ENCODE measurements at regions not wholly inside any gene's neighbourhood (a gene's known extent, or its start where the extent isn't known, plus 50 kb on each side); places are given as distances from the start of the nearest gene placed in this dataset.

DNA sequence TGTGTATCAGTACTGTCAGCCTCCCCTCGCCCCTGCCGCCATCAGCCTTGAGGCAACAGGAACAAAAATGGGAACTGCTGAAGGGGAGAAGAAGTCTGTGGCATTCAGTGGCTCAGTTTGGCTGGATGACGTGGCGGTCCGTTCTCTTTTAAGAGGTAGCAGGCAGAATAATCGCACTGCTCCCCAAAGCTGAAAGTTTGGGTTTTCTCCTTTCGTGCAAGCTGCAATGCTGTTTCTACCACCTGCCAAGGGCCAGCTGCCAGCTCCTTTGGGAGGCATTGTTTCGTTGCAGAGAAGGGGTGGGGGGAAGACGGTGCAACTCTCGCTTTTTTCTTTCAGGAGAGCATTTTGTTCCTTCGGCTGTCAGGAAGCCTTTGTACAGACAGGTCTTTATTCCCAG lies 369.6 kb upstream of the RORA start:
- no peak for DNase-seq (ENCODE audit: low spot score in 2 of 2, unreplicated experiment in 2 of 2)
- Mint-ChIP-seq H3K27ac (no peak overlapping the region), H3K9me3 (no peaks in the 10 kb centered on the region), H3K4me1 (no peaks in the 10 kb centered on the region), H3K36me3 (no peaks in the 10 kb centered on the region), H3K27me3 (ENCODE audit: low read depth) (peaks cover 41% of the 10 kb centered on the region), H3K4me3 (no peak overlapping the region)
- TF ChIP-seq, protein P1, sequence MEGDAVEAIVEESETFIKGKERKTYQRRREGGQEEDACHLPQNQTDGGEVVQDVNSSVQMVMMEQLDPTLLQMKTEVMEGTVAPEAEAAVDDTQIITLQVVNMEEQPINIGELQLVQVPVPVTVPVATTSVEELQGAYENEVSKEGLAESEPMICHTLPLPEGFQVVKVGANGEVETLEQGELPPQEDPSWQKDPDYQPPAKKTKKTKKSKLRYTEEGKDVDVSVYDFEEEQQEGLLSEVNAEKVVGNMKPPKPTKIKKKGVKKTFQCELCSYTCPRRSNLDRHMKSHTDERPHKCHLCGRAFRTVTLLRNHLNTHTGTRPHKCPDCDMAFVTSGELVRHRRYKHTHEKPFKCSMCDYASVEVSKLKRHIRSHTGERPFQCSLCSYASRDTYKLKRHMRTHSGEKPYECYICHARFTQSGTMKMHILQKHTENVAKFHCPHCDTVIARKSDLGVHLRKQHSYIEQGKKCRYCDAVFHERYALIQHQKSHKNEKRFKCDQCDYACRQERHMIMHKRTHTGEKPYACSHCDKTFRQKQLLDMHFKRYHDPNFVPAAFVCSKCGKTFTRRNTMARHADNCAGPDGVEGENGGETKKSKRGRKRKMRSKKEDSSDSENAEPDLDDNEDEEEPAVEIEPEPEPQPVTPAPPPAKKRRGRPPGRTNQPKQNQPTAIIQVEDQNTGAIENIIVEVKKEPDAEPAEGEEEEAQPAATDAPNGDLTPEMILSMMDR (IDR thresholded peaks at IDR 0.05; ENCODE audit: unreplicated experiment), result no peak

DNA sequence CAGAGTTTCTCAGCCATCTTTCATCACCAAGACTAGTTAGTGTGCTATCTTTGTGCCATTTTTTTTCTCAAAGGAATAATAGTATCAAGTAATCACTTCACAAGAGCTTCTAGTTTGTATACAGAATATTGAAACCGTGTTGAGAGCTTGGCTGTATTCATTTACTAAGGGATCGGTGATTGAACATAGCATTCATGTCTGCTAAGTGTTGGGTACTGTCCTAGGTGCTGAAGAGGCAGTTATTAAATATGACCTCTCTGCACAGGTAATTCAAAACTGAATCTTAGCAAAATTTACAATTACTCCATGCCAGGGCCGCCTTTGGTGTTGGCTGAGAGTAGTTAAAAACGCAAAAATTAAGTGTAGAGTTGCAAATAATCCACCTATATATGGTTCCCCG lies 355.3 kb upstream of the RORA start:
- TF ChIP-seq, protein P1 (IDR thresholded peaks at IDR 0.05; ENCODE audit: unreplicated experiment), result no peak
- H3K27ac Mint-ChIP-seq, result no peak overlapping the region
- H3K27me3 Mint-ChIP-seq (ENCODE audit: low read depth), result peaks cover 7% of the 10 kb centered on the region
- no peak for DNase-seq (ENCODE audit: low spot score in 2 of 2, unreplicated experiment in 2 of 2)
- H3K4me1 Mint-ChIP-seq, result no peaks in the 10 kb centered on the region
- no peaks in the 10 kb centered on the region for H3K36me3 Mint-ChIP-seq
- H3K4me3 Mint-ChIP-seq, result no peak overlapping the region
- H3K9me3 Mint-ChIP-seq, result peaks cover 27% of the 10 kb centered on the region

GRCh38 chr15:61582092-61582491 lies 353.0 kb upstream of the RORA start:
- no peak overlapping the region for H3K4me3 Mint-ChIP-seq
- DNase-seq (ENCODE audit: low spot score in 2 of 2, unreplicated experiment in 2 of 2), result no peak

DNA sequence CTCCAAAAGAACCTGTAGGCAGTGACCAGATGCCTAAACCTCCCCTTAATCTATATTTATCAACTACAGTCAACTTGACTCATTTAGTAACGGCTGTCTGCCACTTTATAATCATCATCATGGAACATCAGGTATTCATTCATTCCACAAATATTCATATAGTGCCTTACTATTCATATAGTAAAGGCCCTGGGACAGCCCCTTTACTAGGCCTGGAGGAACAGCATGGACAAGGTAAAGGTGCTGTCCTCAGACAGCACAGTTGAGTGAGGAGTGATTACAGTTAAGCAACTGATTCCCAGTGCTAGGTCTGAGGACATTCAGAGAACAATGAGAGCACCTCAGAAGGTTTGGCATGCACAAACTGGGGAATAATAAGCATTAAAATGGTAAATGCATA lies 346.5 kb upstream of the RORA start:
- TF ChIP-seq, protein P1 (IDR thresholded peaks at IDR 0.05; ENCODE audit: unreplicated experiment), result no peak
- H3K9me3 Mint-ChIP-seq, result peaks cover 6% of the 10 kb centered on the region
- no peak overlapping the region for H3K27ac Mint-ChIP-seq
- H3K4me1 Mint-ChIP-seq, result no peaks in the 10 kb centered on the region
- DNase-seq (ENCODE audit: low spot score in 2 of 2, unreplicated experiment in 2 of 2), result no peak
- no peaks in the 10 kb centered on the region for H3K36me3 Mint-ChIP-seq
- peaks cover 1% of the 10 kb centered on the region for H3K27me3 Mint-ChIP-seq (ENCODE audit: low read depth)
- no peak overlapping the region for H3K4me3 Mint-ChIP-seq

More at GRCh38 chr15:61582092-61582491, 353.0 kb upstream of the RORA start:
- Mint-ChIP-seq H3K9me3 (peaks cover 27% of the 10 kb centered on the region), H3K36me3 (no peaks in the 10 kb centered on the region), H3K27me3 (ENCODE audit: low read depth) (no peaks in the 10 kb centered on the region), H3K4me1 (no peaks in the 10 kb centered on the region), H3K27ac (no peak overlapping the region)
- TF ChIP-seq, protein P1 (IDR thresholded peaks at IDR 0.05; ENCODE audit: unreplicated experiment), result no peak

DNA sequence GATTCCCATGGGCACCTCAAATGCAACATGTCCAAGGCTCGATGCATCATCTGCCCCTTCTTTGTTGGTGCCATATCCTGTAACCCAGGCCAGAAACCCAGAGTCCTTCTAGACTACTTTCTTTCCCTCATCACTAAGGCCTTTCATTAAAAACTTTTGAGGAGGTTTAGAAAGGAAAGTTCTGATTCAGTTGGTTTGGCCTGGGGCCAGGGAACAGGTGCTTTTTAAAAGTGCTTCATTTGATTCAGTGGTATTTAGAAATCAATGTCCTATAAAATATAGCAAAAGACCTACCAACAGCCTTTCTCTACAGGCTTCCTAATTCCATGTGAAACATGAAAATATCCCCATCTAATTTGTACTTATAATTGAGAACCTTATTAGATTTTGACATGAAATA lies 341.9 kb upstream of the RORA start:
- TF ChIP-seq, protein P1 (IDR thresholded peaks at IDR 0.05; ENCODE audit: unreplicated experiment), result no peak
- peaks cover 3% of the 10 kb centered on the region for H3K27me3 Mint-ChIP-seq (ENCODE audit: low read depth)
- H3K9me3 Mint-ChIP-seq, result no peaks in the 10 kb centered on the region
- no peak for DNase-seq (ENCODE audit: low spot score in 2 of 2, unreplicated experiment in 2 of 2)
- H3K4me3 Mint-ChIP-seq, result no peak overlapping the region
- H3K36me3 Mint-ChIP-seq, result no peaks in the 10 kb centered on the region
- no peak overlapping the region for H3K27ac Mint-ChIP-seq
- no peaks in the 10 kb centered on the region for H3K4me1 Mint-ChIP-seq

- Mint-ChIP-seq H3K27ac (no peak overlapping the region), H3K36me3 (no peaks in the 10 kb centered on the region), H3K9me3 (peaks cover 6% of the 10 kb centered on the region), H3K27me3 (ENCODE audit: low read depth) (peaks cover 5% of the 10 kb centered on the region), H3K4me1 (no peaks in the 10 kb centered on the region), H3K4me3 (no peak overlapping the region)
- TF ChIP-seq, protein P1 (IDR thresholded peaks at IDR 0.05; ENCODE audit: unreplicated experiment), result no peak
- no peak for DNase-seq (ENCODE audit: low spot score in 2 of 2, unreplicated experiment in 2 of 2)
Observed at GRCh38 chr15:61564785-61565184, 335.7 kb upstream of the RORA start.

Data from mesothelial cell of epicardium (in vitro differentiated cells).